SH-SY5Y (cell line): ENCODE measurements at regions not wholly inside any gene's neighbourhood (a gene's known extent, or its start where the extent isn't known, plus 50 kb on each side); places are given as distances from the start of the nearest gene placed in this dataset.

Experiments
- GATA2 ChIP-seq: IDR thresholded peaks from 2 replicates; pipeline ENCODE4 v1.6.1; 2011; ENCODE audit warnings: mild to moderate bottlenecking, low read depth, low read length
- GATA3 ChIP-seq: IDR thresholded peaks from 2 replicates; pipeline ENCODE4 v1.6.1; 2011; ENCODE audit warnings: low read depth, mild to moderate bottlenecking, low read length, moderate library complexity

GRCh38 chr1:177779166-177779965 lies 190.5 kb downstream of the SEC16B start:
- TF ChIP-seq GATA3 = no peak
- no peak for TF ChIP-seq GATA2
